ENCODE measurements at regions not wholly inside any gene's neighbourhood (a gene's known extent, or its start where the extent isn't known, plus 50 kb on each side); places are given as distances from the start of the nearest gene placed in this dataset.

- no peak overlapping the region for H3K27ac Mint-ChIP-seq
- WGBS (ENCODE audit: extremely low coverage, insufficient read length, low lambda C conversion rate): no CpG with 5 or more reads among the region's 7 CpGs
Observed at GRCh38 chr19:29086182-29086581, 126.8 kb downstream of the UQCRFS1 start.

More at GRCh38 chr19:29086182-29086581, 126.8 kb downstream of the UQCRFS1 start:
- no peaks in the 10 kb centered on the region for H3K27me3 ChIP-seq (ENCODE audit: insufficient read depth, low read length)
- no peak overlapping the region for H3K14ac ChIP-seq (ENCODE audit: insufficient read depth, low read length)
- no peak overlapping the region for H3K9ac ChIP-seq (ENCODE audit: extremely low read depth, insufficient read length, low read length)
- H2BK120ac ChIP-seq (ENCODE audit: low read depth, low read length, poor library complexity, severe bottlenecking): no peak overlapping the region
- no peaks in the 10 kb centered on the region for H3K23me2 ChIP-seq (ENCODE audit: insufficient read length, low read depth, low read length, poor library complexity, severe bottlenecking)
- H4K20me1 ChIP-seq (ENCODE audit: control insufficient read depth, insufficient read depth, insufficient read length): no peaks in the 10 kb centered on the region
- H3K4me2 ChIP-seq (ENCODE audit: insufficient read depth, insufficient read length, low read length): no peak overlapping the region
- peaks cover 2% of the 10 kb centered on the region; the same call in 1 of the 2 replicates for H3K4me1 ChIP-seq (ENCODE audit: insufficient read depth, low read length)
- DNase-seq: no peak
- no peak overlapping the region for H3K4ac ChIP-seq (ENCODE audit: low read depth, low read length)
- no peaks in the 10 kb centered on the region for H3K9me3 ChIP-seq (ENCODE audit: control insufficient read depth, low read depth, low read length)
- peaks cover 4 to 9% of the 10 kb centered on the region in 2 experiments; a peak in 3 of 5 replicates for H3K9me3 Mint-ChIP-seq
- H4K8ac ChIP-seq (replicated peaks; ENCODE audit: insufficient read length, low read depth, low read length): no peak overlapping the region
- no peak overlapping the region for H3K27ac ChIP-seq (ENCODE audit: insufficient read length, low read depth, low read length)
- H2AK5ac ChIP-seq (ENCODE audit: insufficient read length, low read length): no peak overlapping the region
- H3K23ac ChIP-seq (ENCODE audit: insufficient read length, low read depth, low read length): no peak overlapping the region
- H2BK20ac ChIP-seq (ENCODE audit: low read depth, low read length, poor library complexity, severe bottlenecking): no peak overlapping the region
- peaks cover 4% of the 10 kb centered on the region for H3K27me3 Mint-ChIP-seq (ENCODE audit: low read depth)
- no peaks in the 10 kb centered on the region for H3K79me2 ChIP-seq (ENCODE audit: insufficient read depth, low read length)
- H4K5ac ChIP-seq (ENCODE audit: insufficient read length, low read depth, low read length): no peak overlapping the region
- H3K56ac ChIP-seq (ENCODE audit: insufficient read length, low read depth, low read length): no peak overlapping the region
- no peaks in the 10 kb centered on the region for H3K36me3 Mint-ChIP-seq (ENCODE audit: insufficient read depth in 1 of 3, low read depth in 3 of 3)
- no peak overlapping the region for H2AFZ ChIP-seq (ENCODE audit: low read length)
- H3K4me3 Mint-ChIP-seq: no peak overlapping the region
- peaks cover 32 to 33% of the 10 kb centered on the region in 2 experiments for H3K4me1 Mint-ChIP-seq
- H2BK5ac ChIP-seq (ENCODE audit: insufficient read length, low read length): no peak overlapping the region
- no peak for TF ChIP-seq CTCF (conservative IDR thresholded peaks at IDR 0.05)
- no peak overlapping the region for H2BK12ac ChIP-seq (ENCODE audit: insufficient read length, low read depth, low read length)
- H3K79me1 ChIP-seq (ENCODE audit: insufficient read depth, low read depth, low read length, poor library complexity, severe bottlenecking): no peaks in the 10 kb centered on the region
- H2BK15ac ChIP-seq (ENCODE audit: low read depth, low read length): no peak overlapping the region
- no peak overlapping the region for H3T11ph ChIP-seq (ENCODE audit: low read length)
- no peak overlapping the region for H3K18ac ChIP-seq (ENCODE audit: insufficient read length, low read depth, low read length)
- H4K91ac ChIP-seq (ENCODE audit: insufficient read length, low read depth, low read length): no peak overlapping the region
